ELR (cell line): ENCODE measurements at regions not wholly inside any gene's neighbourhood (a gene's known extent, or its start where the extent isn't known, plus 50 kb on each side); places are given as distances from the start of the nearest gene placed in this dataset.

Experiments
- DNase-seq: peaks from one replicate; pipeline ENCODE4 v3.0.0-alpha.2; 2015; ENCODE audit warnings: low read depth

DNA sequence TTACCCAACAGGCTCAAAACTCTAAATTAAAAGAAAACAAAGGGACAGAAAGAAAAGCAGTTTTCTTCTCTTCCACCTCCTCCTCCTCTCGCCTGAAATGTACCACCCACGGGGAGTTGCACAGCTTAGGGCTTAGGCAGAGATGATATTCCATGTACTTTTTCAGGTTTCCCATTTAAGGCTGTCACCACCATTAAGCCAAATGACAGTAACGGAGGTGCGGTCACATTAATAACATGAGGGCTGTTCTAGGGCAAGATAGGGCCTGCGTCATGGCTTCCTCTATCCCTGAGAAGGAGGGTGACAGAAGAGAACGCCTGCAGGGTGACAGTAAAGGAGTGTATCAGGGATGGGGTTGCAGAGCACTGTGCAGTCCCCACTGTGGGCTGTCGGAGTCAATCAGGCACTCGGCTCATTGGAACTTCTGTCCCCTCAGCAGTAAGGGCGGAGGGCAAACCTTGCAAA is 51.7 kb upstream of the TJP1 start:
- no peak for DNase-seq

- DNase-seq: no peak
Observed at GRCh38 chr15:29873264-29873663, 51.0 kb upstream of the TJP1 start.

GRCh38 chr15:29872716-29873115 is 50.4 kb upstream of the TJP1 start:
- DNase-seq: no peak
